ENCODE measurements at regions not wholly inside any gene's neighbourhood (a gene's known extent, or its start where the extent isn't known, plus 50 kb on each side); places are given as distances from the start of the nearest gene placed in this dataset.

GRCh38 chr2:12068796-12069538 is 322.5 kb downstream of the LPIN1 start:
- TF ChIP-seq MYC (IDR thresholded peaks at IDR 0.05; ENCODE audit: borderline replicate concordance, low read length) = no peak
- TF ChIP-seq CTCF (IDR thresholded peaks at IDR 0.05) = no peak
- no peak for TF ChIP-seq GATA3 (IDR thresholded peaks at IDR 0.05; ENCODE audit: borderline replicate concordance)
- no peak for TF ChIP-seq CEBPB (IDR thresholded peaks at IDR 0.05)
- TF ChIP-seq POLR2A (IDR thresholded peaks at IDR 0.05; ENCODE audit: low read length) = no peak

All from A549 (cell line).